SU-DHL-6 (cell line): ENCODE measurements at regions not wholly inside any gene's neighbourhood (a gene's known extent, or its start where the extent isn't known, plus 50 kb on each side); places are given as distances from the start of the nearest gene placed in this dataset.

ENCODE experiments used
- CTCF ChIP-seq: fragments of 200-600 bp; sonication (generic); IDR thresholded peaks from one replicate; pipeline ENCODE4 v1.5.1; 2017; ENCODE audit warnings: antibody characterized with exemption, mild to moderate bottlenecking, low read length, moderate library complexity; ENCODE audit not compliant: insufficient read depth, poor library complexity, severe bottlenecking
- EZH2phosphoT487 ChIP-seq: fragments of 200-600 bp; sonication (generic), shearing (Covaris generic); conservative IDR thresholded peaks from 2 replicates; pipeline ENCODE4 v1.6.1; 2018; ENCODE audit warnings: mild to moderate bottlenecking, antibody characterized with exemption, low read length, moderate library complexity, mixed read lengths

GRCh38 chr16:35533683-35534082 lies 2074.3 kb downstream of the TP53TG3F start:
- no peak for TF ChIP-seq CTCF
- TF ChIP-seq EZH2phosphoT487 = no peak
